GM12872 (cell line): ENCODE measurements at regions not wholly inside any gene's neighbourhood (a gene's known extent, or its start where the extent isn't known, plus 50 kb on each side); places are given as distances from the start of the nearest gene placed in this dataset.

ENCODE experiments used
- TF ChIP-seq, protein P1 (sequence below): IDR thresholded peaks from 3 replicates; pipeline ENCODE4 v1.5.1; 2011; ENCODE audit warnings: low read depth, mild to moderate bottlenecking, low read length, moderate library complexity; ENCODE audit not compliant: insufficient read depth

DNA sequence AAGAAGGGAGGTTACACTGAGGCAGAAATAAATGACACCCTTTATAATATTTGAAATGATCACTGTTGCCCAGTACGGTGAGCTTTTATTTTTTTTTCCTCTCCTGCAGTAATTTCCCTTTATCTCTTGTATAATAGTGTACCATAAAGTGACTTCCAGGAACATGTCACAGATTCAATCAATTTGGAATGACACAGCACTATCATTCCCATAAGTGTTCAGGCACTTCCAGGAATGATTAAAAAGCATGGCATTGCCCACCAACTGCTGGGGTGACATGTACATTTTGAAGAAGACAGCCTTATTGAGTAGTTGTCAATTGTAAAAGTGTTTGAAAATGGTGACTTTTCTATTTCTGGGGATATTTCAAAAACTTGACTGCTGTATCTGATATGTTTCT is 1700.9 kb upstream of the NUDT12 start:
- TF ChIP-seq, protein P1, sequence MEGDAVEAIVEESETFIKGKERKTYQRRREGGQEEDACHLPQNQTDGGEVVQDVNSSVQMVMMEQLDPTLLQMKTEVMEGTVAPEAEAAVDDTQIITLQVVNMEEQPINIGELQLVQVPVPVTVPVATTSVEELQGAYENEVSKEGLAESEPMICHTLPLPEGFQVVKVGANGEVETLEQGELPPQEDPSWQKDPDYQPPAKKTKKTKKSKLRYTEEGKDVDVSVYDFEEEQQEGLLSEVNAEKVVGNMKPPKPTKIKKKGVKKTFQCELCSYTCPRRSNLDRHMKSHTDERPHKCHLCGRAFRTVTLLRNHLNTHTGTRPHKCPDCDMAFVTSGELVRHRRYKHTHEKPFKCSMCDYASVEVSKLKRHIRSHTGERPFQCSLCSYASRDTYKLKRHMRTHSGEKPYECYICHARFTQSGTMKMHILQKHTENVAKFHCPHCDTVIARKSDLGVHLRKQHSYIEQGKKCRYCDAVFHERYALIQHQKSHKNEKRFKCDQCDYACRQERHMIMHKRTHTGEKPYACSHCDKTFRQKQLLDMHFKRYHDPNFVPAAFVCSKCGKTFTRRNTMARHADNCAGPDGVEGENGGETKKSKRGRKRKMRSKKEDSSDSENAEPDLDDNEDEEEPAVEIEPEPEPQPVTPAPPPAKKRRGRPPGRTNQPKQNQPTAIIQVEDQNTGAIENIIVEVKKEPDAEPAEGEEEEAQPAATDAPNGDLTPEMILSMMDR = no peak

DNA sequence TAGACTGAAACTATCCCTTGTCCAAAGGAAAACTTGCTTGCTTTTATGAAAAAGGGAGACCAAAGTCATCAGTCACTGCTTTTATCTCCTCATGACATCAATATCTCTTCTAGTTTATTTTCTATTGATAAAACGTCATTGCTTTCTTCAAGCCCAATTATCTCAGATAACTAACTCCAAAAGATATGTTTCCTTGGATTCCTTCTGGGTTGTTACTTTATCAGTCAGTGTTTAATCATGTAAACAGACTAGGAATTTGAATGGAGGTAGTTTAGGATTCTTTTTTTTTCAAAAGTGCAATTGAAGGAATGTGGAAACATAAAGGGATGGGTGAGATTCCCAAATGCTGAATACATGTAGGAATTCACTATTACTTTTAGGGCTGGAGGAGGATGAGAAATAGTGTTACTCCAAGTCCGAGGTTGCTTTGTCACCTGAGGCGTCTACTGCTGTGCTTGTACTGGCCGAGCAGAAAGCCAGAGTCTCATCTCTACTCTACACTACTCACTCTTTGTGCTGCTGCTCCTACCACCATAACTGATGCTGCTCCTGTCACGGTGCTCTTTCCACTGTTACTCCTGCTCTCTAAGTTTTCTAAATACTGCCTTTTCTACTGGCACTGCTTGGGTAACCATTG is 1697.1 kb upstream of the NUDT12 start:
- TF ChIP-seq, protein P1 = no peak

DNA sequence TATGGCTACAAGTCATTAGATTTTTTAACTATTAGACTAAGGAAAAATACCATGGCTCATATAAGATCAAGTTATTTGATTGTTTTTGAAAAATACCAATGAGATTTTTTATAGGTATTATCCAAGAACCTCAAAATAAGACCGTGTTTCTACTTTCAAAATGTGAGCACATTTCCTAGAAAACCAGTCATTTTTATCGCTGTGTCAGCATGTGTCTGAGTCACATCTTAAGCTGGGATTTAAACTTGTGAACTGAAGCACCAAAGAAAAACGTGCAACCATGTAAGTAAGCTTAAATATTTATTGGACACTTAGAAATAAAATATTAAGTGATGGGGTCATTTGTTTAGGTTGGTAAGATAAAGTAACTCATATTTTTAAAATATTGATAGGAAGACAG is 1676.0 kb upstream of the NUDT12 start:
- TF ChIP-seq, protein P1 = no peak

DNA sequence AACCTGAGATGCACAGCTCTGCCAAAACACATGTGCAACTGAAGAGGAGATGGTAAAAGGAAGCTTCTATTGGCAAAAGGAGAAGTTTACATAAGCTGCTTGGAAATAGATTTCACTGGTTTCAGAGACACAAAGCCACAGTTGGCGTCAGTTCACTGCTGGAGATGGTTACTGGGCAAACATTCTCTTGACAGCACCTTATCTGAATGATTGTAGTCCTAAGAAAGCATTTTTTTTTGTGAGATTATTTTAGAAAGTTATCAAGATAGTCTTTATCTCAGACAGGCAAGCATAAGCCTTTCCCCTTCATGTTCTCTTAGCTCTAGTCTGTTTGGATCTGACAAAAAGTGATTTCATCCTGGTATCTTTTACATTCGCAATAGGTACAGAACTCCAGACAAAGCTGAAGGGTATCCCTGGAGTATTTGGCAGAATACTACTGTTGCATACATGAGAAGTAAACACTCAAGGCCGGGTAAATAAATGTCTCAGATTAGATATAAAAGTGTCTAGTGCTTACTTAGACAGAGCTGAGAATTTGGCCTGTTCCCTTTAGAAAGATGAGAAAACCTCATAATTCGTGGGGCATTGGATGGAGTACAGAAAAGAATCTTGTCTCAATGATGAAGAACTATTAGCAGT is 1668.0 kb upstream of the NUDT12 start:
- TF ChIP-seq, protein P1 = no peak

DNA sequence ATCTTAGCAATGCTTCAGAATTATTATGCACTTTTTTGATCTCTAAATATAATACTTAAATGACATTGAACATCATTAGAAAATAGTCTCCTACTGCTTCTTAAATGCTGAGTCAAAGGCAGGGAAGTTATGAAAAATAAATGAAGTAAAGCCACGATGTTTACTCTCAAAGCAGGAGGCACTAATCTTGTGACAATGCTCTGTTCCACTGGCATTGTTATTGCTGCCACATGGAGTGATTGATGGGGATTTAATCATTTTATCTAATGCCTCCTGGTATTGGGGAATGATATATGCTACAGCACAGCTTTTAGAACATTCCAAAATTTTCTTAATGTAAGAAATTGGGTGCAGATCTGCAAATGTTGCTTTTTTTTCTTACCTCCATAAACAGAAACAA is 1655.4 kb upstream of the NUDT12 start:
- TF ChIP-seq, protein P1 = no peak

DNA sequence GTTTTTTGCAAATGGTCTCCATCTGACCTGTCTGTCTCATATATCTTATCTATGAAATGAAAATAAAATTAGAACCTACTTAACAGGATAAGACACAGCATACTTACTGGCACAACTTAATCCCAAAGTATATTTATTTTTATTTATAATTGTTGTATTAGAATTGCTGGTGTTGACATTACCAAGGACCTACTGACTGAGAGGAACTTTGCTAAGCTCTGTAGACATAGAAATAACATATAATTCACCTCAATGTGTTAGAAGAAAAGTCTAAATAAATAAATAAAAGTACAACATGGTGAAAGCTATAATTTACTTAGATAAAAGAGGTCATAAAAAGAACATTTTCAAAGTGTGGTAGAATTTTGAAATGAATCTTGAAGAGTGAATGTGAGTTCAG is 1650.5 kb upstream of the NUDT12 start:
- TF ChIP-seq, protein P1 = no peak

DNA sequence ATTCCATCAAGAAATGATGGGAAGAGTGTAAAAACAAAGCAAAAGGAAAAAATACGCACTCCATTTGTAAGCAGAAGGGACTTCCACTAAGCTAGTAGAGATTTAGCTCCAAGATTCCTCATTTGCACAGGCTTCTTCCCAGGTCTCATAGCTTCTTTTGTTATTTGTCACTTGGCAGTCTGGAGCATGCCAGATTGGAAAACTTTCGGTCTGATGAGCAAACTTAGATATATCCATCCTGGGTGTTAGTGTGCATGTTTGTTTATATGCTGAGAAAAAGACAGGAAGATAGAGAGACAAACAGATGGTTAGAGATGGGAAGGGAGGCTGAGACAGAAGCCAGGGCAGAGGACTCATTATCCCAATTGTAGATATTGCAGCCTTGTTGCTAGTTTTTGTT is 1644.5 kb upstream of the NUDT12 start:
- TF ChIP-seq, protein P1 = no peak
